Neural crest cell (in vitro differentiated cells): ENCODE measurements at regions not wholly inside any gene's neighbourhood (a gene's known extent, or its start where the extent isn't known, plus 50 kb on each side); places are given as distances from the start of the nearest gene placed in this dataset.

Experiments used
- DNase-seq: peaks from one replicate; pipeline ENCODE4 v3.0.0; 2021; ENCODE audit warnings: low read depth, mixed read lengths, low spot score
- H3K27ac Mint-ChIP-seq: one replicate; pipeline ENCODE4 v1.8.0; 2021; ENCODE audit warnings: mild to moderate bottlenecking, mixed read lengths; ENCODE audit not compliant: unreplicated experiment
- H3K27me3 Mint-ChIP-seq: 2 replicates; pipeline ENCODE4 v1.8.0; 2021; ENCODE audit warnings: low read depth, mild to moderate bottlenecking, mixed read lengths
- H3K36me3 Mint-ChIP-seq: 2 replicates; pipeline ENCODE4 v1.8.0; 2021; ENCODE audit warnings: low read depth, mild to moderate bottlenecking, mixed read lengths
- H3K4me1 Mint-ChIP-seq: 2 replicates; pipeline ENCODE4 v1.8.0; 2021; ENCODE audit warnings: mixed read lengths
- H3K4me3 Mint-ChIP-seq: one replicate; pipeline ENCODE4 v1.8.0; 2021; ENCODE audit warnings: mild to moderate bottlenecking, mixed read lengths
- H3K9me3 Mint-ChIP-seq: 2 replicates; pipeline ENCODE4 v1.8.0; 2021; ENCODE audit warnings: mixed read lengths
- TF ChIP-seq, protein P1 (sequence below): fragments of 200-600 bp; sonication (generic); conservative IDR thresholded peaks from 2 replicates; pipeline ENCODE4 v1.5.0; 2021; ENCODE audit warnings: antibody characterized with exemption, mild to moderate bottlenecking

GRCh38 chr1:115401676-115402075, 63.6 kb upstream of the NGF start:
- Mint-ChIP-seq H3K4me3 (no peak overlapping the region), H3K9me3 (no peaks in the 10 kb centered on the region), H3K27me3 (no peaks in the 10 kb centered on the region), H3K36me3 (no peaks in the 10 kb centered on the region), H3K27ac (no peak overlapping the region), H3K4me1 (peaks cover 5% of the 10 kb centered on the region)
- no peak for DNase-seq
- TF ChIP-seq, protein P1, sequence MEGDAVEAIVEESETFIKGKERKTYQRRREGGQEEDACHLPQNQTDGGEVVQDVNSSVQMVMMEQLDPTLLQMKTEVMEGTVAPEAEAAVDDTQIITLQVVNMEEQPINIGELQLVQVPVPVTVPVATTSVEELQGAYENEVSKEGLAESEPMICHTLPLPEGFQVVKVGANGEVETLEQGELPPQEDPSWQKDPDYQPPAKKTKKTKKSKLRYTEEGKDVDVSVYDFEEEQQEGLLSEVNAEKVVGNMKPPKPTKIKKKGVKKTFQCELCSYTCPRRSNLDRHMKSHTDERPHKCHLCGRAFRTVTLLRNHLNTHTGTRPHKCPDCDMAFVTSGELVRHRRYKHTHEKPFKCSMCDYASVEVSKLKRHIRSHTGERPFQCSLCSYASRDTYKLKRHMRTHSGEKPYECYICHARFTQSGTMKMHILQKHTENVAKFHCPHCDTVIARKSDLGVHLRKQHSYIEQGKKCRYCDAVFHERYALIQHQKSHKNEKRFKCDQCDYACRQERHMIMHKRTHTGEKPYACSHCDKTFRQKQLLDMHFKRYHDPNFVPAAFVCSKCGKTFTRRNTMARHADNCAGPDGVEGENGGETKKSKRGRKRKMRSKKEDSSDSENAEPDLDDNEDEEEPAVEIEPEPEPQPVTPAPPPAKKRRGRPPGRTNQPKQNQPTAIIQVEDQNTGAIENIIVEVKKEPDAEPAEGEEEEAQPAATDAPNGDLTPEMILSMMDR, result no peak

GRCh38 chr1:115400891-115401290, 62.8 kb upstream of the NGF start:
- peaks cover 5% of the 10 kb centered on the region for H3K4me1 Mint-ChIP-seq
- H3K4me3 Mint-ChIP-seq, result no peak overlapping the region
- no peak overlapping the region for H3K27ac Mint-ChIP-seq
- TF ChIP-seq, protein P1, result no peak
- no peaks in the 10 kb centered on the region for H3K36me3 Mint-ChIP-seq
- no peaks in the 10 kb centered on the region for H3K27me3 Mint-ChIP-seq
- peaks cover 3% of the 10 kb centered on the region for H3K9me3 Mint-ChIP-seq
- no peak for DNase-seq

DNA sequence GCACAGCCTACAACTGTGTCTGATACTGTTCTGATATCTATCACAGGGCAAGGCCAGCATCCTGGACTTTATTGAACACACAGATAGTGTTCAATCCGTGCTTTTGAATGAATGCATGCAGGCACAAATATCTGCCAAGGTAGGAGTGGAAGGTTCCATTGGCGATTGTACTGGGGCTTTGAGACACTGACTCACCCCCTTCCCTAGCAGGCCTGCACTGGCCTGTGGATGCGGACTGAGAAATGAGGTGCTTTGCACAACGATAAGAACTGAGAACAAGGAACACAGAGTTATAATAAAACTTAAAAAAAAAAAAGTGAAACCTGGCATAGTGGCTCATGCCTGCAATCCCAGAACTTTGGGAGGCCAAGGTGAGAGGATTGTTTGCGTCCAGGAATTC, 62.4 kb upstream of the NGF start:
- Mint-ChIP-seq H3K27me3 (no peaks in the 10 kb centered on the region), H3K36me3 (no peaks in the 10 kb centered on the region), H3K9me3 (peaks cover 4% of the 10 kb centered on the region), H3K4me3 (no peak overlapping the region), H3K4me1 (peaks cover 5% of the 10 kb centered on the region), H3K27ac (no peak overlapping the region)
- no peak for DNase-seq
- TF ChIP-seq, protein P1, result no peak

GRCh38 chr1:115398745-115399144, 60.7 kb upstream of the NGF start:
- no peak for DNase-seq
- Mint-ChIP-seq H3K9me3 (peaks cover 7% of the 10 kb centered on the region), H3K27me3 (no peaks in the 10 kb centered on the region), H3K4me3 (no peak overlapping the region), H3K27ac (no peak overlapping the region), H3K4me1 (no peaks in the 10 kb centered on the region), H3K36me3 (peaks cover 3% of the 10 kb centered on the region)
- TF ChIP-seq, protein P1, result no peak
